CD8-positive, alpha-beta memory T cell (primary cell): ENCODE measurements at regions not wholly inside any gene's neighbourhood (a gene's known extent, or its start where the extent isn't known, plus 50 kb on each side); places are given as distances from the start of the nearest gene placed in this dataset.
A peak's percentile ranks its signal among the peaks of the same experiment; 100 is the strongest.
"Not testable (repeated sequence)": the region's sequence is repeated elsewhere in the genome, so short reads cannot be mapped to it uniquely, and the experiment has no call there.

Source experiments
- CTCF ChIA-PET: fragments of 350-600 bp; sonication (Branson Sonifier 250); formaldehyde crosslinking; loops from one replicate; lab custom pipeline; 2021; ENCODE audit warnings: antibody characterized with exemption; lab: Charles Lee
- POLR2A ChIA-PET: fragments of 350-600 bp; sonication (Branson Sonifier 250); formaldehyde crosslinking; loops from one replicate; lab custom pipeline; 2021; ENCODE audit warnings: antibody characterized with exemption; lab: Charles Lee
- DNase-seq, 5 donors: peaks; one replicate each; pipeline versions ENCODE4 v3.0.0 to v3.0.0-alpha.2; 2020 to 2022; ENCODE audit warnings: mixed read lengths in 1 of 5
- H3K27ac ChIP-seq: one replicate; pipeline ENCODE4 v1.7.0; 2013; ENCODE audit warnings: low read depth, mild to moderate bottlenecking, low read length, moderate library complexity
- H3K27me3 ChIP-seq: 2 replicates; pipeline ENCODE4 v1.7.0; 2013; ENCODE audit warnings: low read length, mild to moderate bottlenecking; ENCODE audit not compliant: insufficient read depth, poor library complexity, severe bottlenecking
- H3K36me3 ChIP-seq: 2 replicates; pipeline ENCODE4 v1.7.0; 2013; ENCODE audit warnings: mild to moderate bottlenecking, low read length, moderate library complexity; ENCODE audit not compliant: insufficient read depth
- H3K4me1 ChIP-seq: 2 replicates; pipeline ENCODE4 v1.7.0; 2013; ENCODE audit warnings: mild to moderate bottlenecking, low read length, moderate library complexity; ENCODE audit not compliant: insufficient read depth
- H3K4me3 ChIP-seq: 2 replicates; pipeline ENCODE4 v1.7.0; 2013; ENCODE audit warnings: mild to moderate bottlenecking, low read length
- H3K9me3 ChIP-seq: 2 replicates; pipeline ENCODE4 v1.7.0; 2013; ENCODE audit warnings: mild to moderate bottlenecking, low read length
- H3K27ac Mint-ChIP-seq, 8 donors: one replicate each; pipeline ENCODE4 v1.8.0; 2020 to 2021; ENCODE audit warnings: mixed read lengths in 8 of 8, mild to moderate bottlenecking in 6 of 8, inconsistent platforms in 3 of 8, moderate library complexity in 3 of 8
- H3K27me3 Mint-ChIP-seq, 2 donors: one replicate each; pipeline ENCODE4 v1.8.0; 2020 to 2021; ENCODE audit warnings: mixed read lengths in 2 of 2, mild to moderate bottlenecking in 1 of 2, moderate library complexity in 1 of 2
- H3K36me3 Mint-ChIP-seq, 3 donors: one replicate each; pipeline ENCODE4 v1.8.0; 2020 to 2021; ENCODE audit warnings: mixed read lengths in 3 of 3, inconsistent platforms in 1 of 3, mild to moderate bottlenecking in 1 of 3
- H3K4me1 Mint-ChIP-seq, 3 donors: one replicate each; pipeline ENCODE4 v1.8.0; 2020 to 2021; ENCODE audit warnings: mixed read lengths in 3 of 3, inconsistent platforms in 1 of 3, mild to moderate bottlenecking in 1 of 3
- H3K4me3 Mint-ChIP-seq, 7 donors: one replicate each; pipeline ENCODE4 v1.8.0; 2020 to 2021; ENCODE audit warnings: mixed read lengths in 7 of 7, mild to moderate bottlenecking in 6 of 7, moderate library complexity in 4 of 7, inconsistent platforms in 2 of 7
- H3K9me3 Mint-ChIP-seq, 5 donors: one replicate each; pipeline ENCODE4 v1.8.0; 2020 to 2022; ENCODE audit warnings: mixed read lengths in 5 of 5, mild to moderate bottlenecking in 3 of 5, moderate library complexity in 2 of 5, inconsistent platforms in 1 of 5

GRCh38 chr12:116441292-116441691, 117.9 kb upstream of the MAP1LC3B2 start:
- H3K27ac ChIP-seq = no peak overlapping the region
- no peaks in the 10 kb centered on the region for H3K9me3 ChIP-seq
- ChIA-PET POLR2A (no interaction called here), CTCF (no interaction called here)
- H3K27ac Mint-ChIP-seq = no peak overlapping the region
- no peaks in the 10 kb centered on the region for H3K36me3 Mint-ChIP-seq
- no peak for DNase-seq
- no peaks in the 10 kb centered on the region for H3K9me3 Mint-ChIP-seq
- H3K36me3 ChIP-seq = no peaks in the 10 kb centered on the region
- peaks cover 0 to 6% of the 10 kb centered on the region in 2 donors for H3K27me3 Mint-ChIP-seq
- H3K27me3 ChIP-seq = no peaks in the 10 kb centered on the region
- no peak overlapping the region for H3K4me3 ChIP-seq
- no peaks in the 10 kb centered on the region for H3K4me1 ChIP-seq
- H3K4me3 Mint-ChIP-seq = no peak overlapping the region
- H3K4me1 Mint-ChIP-seq = no peaks in the 10 kb centered on the region

- no peaks in the 10 kb centered on the region for H3K9me3 ChIP-seq
- DNase-seq = no peak
- H3K36me3 Mint-ChIP-seq = no peaks in the 10 kb centered on the region
- H3K4me3 Mint-ChIP-seq = no peak overlapping the region
- no peak overlapping the region for H3K4me3 ChIP-seq
- H3K9me3 Mint-ChIP-seq = no peaks in the 10 kb centered on the region
- no peaks in the 10 kb centered on the region for H3K4me1 ChIP-seq
- ChIA-PET POLR2A (no interaction called here), CTCF (no interaction called here)
- no peaks in the 10 kb centered on the region for H3K27me3 ChIP-seq
- H3K27ac ChIP-seq = no peak overlapping the region
- H3K4me1 Mint-ChIP-seq = no peaks in the 10 kb centered on the region
- H3K36me3 ChIP-seq = no peaks in the 10 kb centered on the region
- no peak overlapping the region for H3K27ac Mint-ChIP-seq
- peaks cover 0 to 5% of the 10 kb centered on the region in 2 donors for H3K27me3 Mint-ChIP-seq
These were observed 116.9 kb upstream of the MAP1LC3B2 start for GRCh38 chr12:116442304-116442703.

- no peak overlapping the region for H3K27ac ChIP-seq
- no peak for DNase-seq
- Mint-ChIP-seq H3K36me3 (no peaks in the 10 kb centered on the region), H3K4me1 (no peaks in the 10 kb centered on the region), H3K27me3 (peaks cover 0 to 3% of the 10 kb centered on the region in 2 donors), H3K4me3 (no peak overlapping the region), H3K27ac (no peak overlapping the region), H3K9me3 (no peaks in the 10 kb centered on the region)
- H3K27me3 ChIP-seq = no peaks in the 10 kb centered on the region
- ChIA-PET POLR2A (no interaction called here), CTCF (no interaction called here)
- no peaks in the 10 kb centered on the region for H3K36me3 ChIP-seq
- H3K4me1 ChIP-seq = no peaks in the 10 kb centered on the region
- H3K4me3 ChIP-seq = no peak overlapping the region
- H3K9me3 ChIP-seq = no peaks in the 10 kb centered on the region
These were observed 116.2 kb upstream of the MAP1LC3B2 start for GRCh38 chr12:116442946-116443345.

DNA sequence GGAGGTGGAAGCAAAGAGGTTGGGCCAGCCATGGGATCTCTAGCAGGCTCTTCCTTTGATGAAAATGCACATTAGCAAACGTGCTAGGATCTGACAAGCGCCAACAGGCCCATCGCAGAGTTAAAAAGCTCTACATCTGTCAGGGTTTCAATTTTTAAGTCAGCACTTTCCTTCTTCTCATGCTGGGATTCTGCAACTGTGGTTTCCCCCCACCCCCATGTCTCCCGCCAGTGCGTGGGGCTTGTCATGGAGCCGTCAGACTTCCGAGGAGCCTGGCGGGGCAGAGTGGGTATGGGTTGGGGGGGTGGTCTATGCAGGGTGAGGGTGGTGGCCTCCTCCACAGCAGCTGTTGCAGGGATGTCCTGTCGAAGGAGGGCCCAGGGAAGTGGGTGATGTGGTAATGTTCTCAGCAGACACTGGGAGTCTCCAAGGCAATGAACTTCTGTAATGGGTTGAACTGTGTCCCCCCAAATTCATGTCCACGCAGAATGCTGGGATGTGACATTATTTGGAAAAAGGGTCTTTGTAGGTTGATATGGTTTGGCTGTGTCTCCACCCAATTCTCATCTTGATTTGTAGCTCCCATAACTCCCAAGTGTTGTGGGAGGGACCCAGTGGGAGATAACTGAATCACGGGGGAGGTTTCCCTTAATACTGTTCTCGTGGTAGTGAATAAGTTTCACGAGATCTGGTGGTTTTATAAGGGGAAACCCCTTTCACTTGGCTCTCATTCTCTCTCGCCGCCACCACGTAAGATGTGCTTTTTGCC, 115.2 kb upstream of the MAP1LC3B2 start:
- H3K4me3 Mint-ChIP-seq = peak overlapping the region in 1 of 7 donors; percentile 55
- Histone ChIP-seq H3K4me1 (no peaks in the 10 kb centered on the region), H3K4me3 (no peak overlapping the region), H3K9me3 (no peaks in the 10 kb centered on the region), H3K36me3 (no peaks in the 10 kb centered on the region), H3K27me3 (no peaks in the 10 kb centered on the region), H3K27ac (no peak overlapping the region)
- ChIA-PET CTCF (no interaction called here), POLR2A (no interaction called here)
- H3K27ac Mint-ChIP-seq = peak overlapping the region in 2 of 8 donors; percentile 17 to 71
- no peaks in the 10 kb centered on the region for H3K27me3 Mint-ChIP-seq
- DNase-seq = no peak
- H3K9me3 Mint-ChIP-seq = no peaks in the 10 kb centered on the region
- H3K4me1 Mint-ChIP-seq = no peaks in the 10 kb centered on the region
- no peaks in the 10 kb centered on the region for H3K36me3 Mint-ChIP-seq

DNA sequence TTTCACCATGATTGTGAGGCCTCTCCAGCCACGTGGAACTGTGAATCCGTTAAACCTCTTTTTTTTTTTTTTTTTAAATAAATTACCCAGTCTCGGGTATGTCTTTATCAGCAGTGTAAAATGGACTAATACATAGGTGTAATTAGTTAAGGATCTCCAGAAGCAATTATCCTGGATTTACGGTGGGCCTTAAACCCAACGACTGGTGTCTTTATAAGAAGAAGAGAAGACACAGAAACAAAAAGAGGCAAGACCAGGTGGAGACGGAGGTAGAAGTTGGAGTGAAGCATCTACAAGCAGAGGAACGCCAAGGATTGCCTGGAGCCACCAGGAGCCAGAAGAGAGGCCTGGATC, 114.6 kb upstream of the MAP1LC3B2 start:
- Histone ChIP-seq H3K9me3 (no peaks in the 10 kb centered on the region), H3K36me3 (no peaks in the 10 kb centered on the region), H3K27me3 (no peaks in the 10 kb centered on the region), H3K27ac (no peak overlapping the region), H3K4me3 (no peak overlapping the region), H3K4me1 (no peaks in the 10 kb centered on the region)
- H3K27ac Mint-ChIP-seq = no peak overlapping the region
- CTCF ChIA-PET = no interaction called here
- no peak for DNase-seq
- no peaks in the 10 kb centered on the region for H3K36me3 Mint-ChIP-seq
- H3K27me3 Mint-ChIP-seq = no peaks in the 10 kb centered on the region
- POLR2A ChIA-PET = no interaction called here
- H3K4me1 Mint-ChIP-seq = no peaks in the 10 kb centered on the region
- no peak overlapping the region for H3K4me3 Mint-ChIP-seq
- no peaks in the 10 kb centered on the region for H3K9me3 Mint-ChIP-seq

- Mint-ChIP-seq H3K27ac (peak overlapping the region in 1 of 8 donors; percentile 29), H3K4me1 (no peaks in the 10 kb centered on the region), H3K27me3 (no peaks in the 10 kb centered on the region), H3K36me3 (no peaks in the 10 kb centered on the region), H3K9me3 (no peaks in the 10 kb centered on the region), H3K4me3 (no peak overlapping the region)
- H3K36me3 ChIP-seq = no peaks in the 10 kb centered on the region
- no peak for DNase-seq
- no peaks in the 10 kb centered on the region for H3K27me3 ChIP-seq
- H3K27ac ChIP-seq = no peak overlapping the region
- H3K9me3 ChIP-seq = no peaks in the 10 kb centered on the region
- no peaks in the 10 kb centered on the region for H3K4me1 ChIP-seq
- POLR2A ChIA-PET = no interaction called here
- no peak overlapping the region for H3K4me3 ChIP-seq
- CTCF ChIA-PET = no interaction called here
These were observed 110.9 kb upstream of the MAP1LC3B2 start for GRCh38 chr12:116448165-116448739.

- no peaks in the 10 kb centered on the region for H3K4me1 ChIP-seq
- H3K27me3 ChIP-seq = no peaks in the 10 kb centered on the region
- ChIA-PET CTCF (no interaction called here), POLR2A (no interaction called here)
- no peaks in the 10 kb centered on the region for H3K4me1 Mint-ChIP-seq
- H3K4me3 Mint-ChIP-seq = no peak overlapping the region
- H3K9me3 ChIP-seq = no peaks in the 10 kb centered on the region
- no peak for DNase-seq
- H3K9me3 Mint-ChIP-seq = no peaks in the 10 kb centered on the region
- H3K36me3 Mint-ChIP-seq = no peaks in the 10 kb centered on the region
- no peaks in the 10 kb centered on the region for H3K36me3 ChIP-seq
- no peak overlapping the region for H3K27ac Mint-ChIP-seq
- H3K27me3 Mint-ChIP-seq = no peaks in the 10 kb centered on the region
- no peak overlapping the region for H3K27ac ChIP-seq
- no peak overlapping the region for H3K4me3 ChIP-seq
These were observed 108.7 kb upstream of the MAP1LC3B2 start for GRCh38 chr12:116450406-116450910.

DNA sequence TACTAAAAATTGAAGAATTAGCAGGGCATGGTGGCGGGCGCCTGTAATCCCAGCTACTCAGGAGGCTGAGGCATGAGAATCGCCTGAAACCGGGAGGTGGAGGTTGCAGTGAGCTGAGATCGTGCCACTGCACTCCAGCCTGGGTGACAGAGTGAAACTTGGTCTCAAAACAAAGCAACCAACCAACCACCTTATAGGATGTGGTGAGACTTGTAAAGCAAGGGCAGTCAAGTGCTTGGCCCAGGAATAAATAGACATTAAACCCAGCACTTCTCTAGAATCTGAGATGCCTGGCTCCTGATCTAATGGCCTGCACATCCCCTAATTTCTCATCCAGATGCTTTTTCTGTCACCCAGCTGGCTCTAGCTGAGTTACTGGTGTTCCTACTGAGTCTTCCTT, 106.2 kb upstream of the MAP1LC3B2 start:
- H3K27ac ChIP-seq, H3K4me3 ChIP-seq, H3K36me3 Mint-ChIP-seq, H3K27ac Mint-ChIP-seq, CTCF ChIA-PET, DNase-seq, H3K4me1 ChIP-seq, H3K9me3 Mint-ChIP-seq, H3K36me3 ChIP-seq, H3K4me3 Mint-ChIP-seq, H3K27me3 ChIP-seq, POLR2A ChIA-PET, H3K27me3 Mint-ChIP-seq, H3K9me3 ChIP-seq, H3K4me1 Mint-ChIP-seq: not testable (repeated sequence)
